ENCODE measurements at regions not wholly inside any gene's neighbourhood (a gene's known extent, or its start where the extent isn't known, plus 50 kb on each side); places are given as distances from the start of the nearest gene placed in this dataset.

- no peak for DNase-seq
These were observed 568.2 kb downstream of the MAFB start for GRCh38 chr20:40120827-40121226.

GRCh38 chr20:40111282-40111681 is 577.8 kb downstream of the MAFB start:
- DNase-seq, result no peak

GRCh38 chr20:40110311-40110831 is 578.7 kb downstream of the MAFB start:
- no peak for DNase-seq

- no peak for DNase-seq
These were observed 579.9 kb downstream of the MAFB start for GRCh38 chr20:40109136-40109535.

- DNase-seq, result no peak
These were observed 580.7 kb downstream of the MAFB start for GRCh38 chr20:40108321-40108720.

GRCh38 chr20:40104959-40105358 is 584.1 kb downstream of the MAFB start:
- no peak for DNase-seq

- DNase-seq, result no peak
These were observed 585.6 kb downstream of the MAFB start for GRCh38 chr20:40103420-40103819.

- DNase-seq, result no peak
These were observed 587.5 kb downstream of the MAFB start for GRCh38 chr20:40101560-40101959.

GRCh38 chr20:40100261-40100660 is 588.8 kb downstream of the MAFB start:
- no peak for DNase-seq

GRCh38 chr20:40090236-40090635 is 598.8 kb downstream of the MAFB start:
- DNase-seq, result no peak

- no peak for DNase-seq
These were observed 601.5 kb downstream of the MAFB start for GRCh38 chr20:40087496-40087895.

- DNase-seq, result no peak
These were observed 603.5 kb downstream of the MAFB start for GRCh38 chr20:40085513-40085912.

GRCh38 chr20:40082436-40082835 is 606.6 kb downstream of the MAFB start:
- DNase-seq, result no peak

- DNase-seq, result no peak
These were observed 607.4 kb downstream of the MAFB start for GRCh38 chr20:40081653-40082052.

- no peak for DNase-seq
These were observed 608.9 kb downstream of the MAFB start for GRCh38 chr20:40080041-40080652.

- DNase-seq, result no peak
These were observed 615.4 kb downstream of the MAFB start for GRCh38 chr20:40073535-40074111.

- no peak for DNase-seq
These were observed 616.1 kb downstream of the MAFB start for GRCh38 chr20:40072907-40073306.

GRCh38 chr20:40056171-40056570 is 632.9 kb downstream of the MAFB start:
- no peak for DNase-seq

GRCh38 chr20:40055711-40056110 is 633.3 kb downstream of the MAFB start:
- DNase-seq, result no peak

GRCh38 chr20:40054311-40054710 is 634.7 kb downstream of the MAFB start:
- no peak for DNase-seq

- DNase-seq, result no peak
These were observed 638.4 kb downstream of the MAFB start for GRCh38 chr20:40050596-40050995.

- DNase-seq, result no peak
These were observed 639.2 kb downstream of the MAFB start for GRCh38 chr20:40049854-40050253.

- DNase-seq, result no peak
These were observed 642.3 kb downstream of the MAFB start for GRCh38 chr20:40046703-40047102.

GRCh38 chr20:40037511-40037910 is 651.5 kb downstream of the MAFB start:
- no peak for DNase-seq

GRCh38 chr20:40029589-40029988 is 659.4 kb downstream of the MAFB start:
- DNase-seq, result no peak

Data from AML-193 (cell line).